UCSD-AML1 (cell line): ENCODE measurements at regions not wholly inside any gene's neighbourhood (a gene's known extent, or its start where the extent isn't known, plus 50 kb on each side); places are given as distances from the start of the nearest gene placed in this dataset.

Source experiments
- DNase-seq: peaks from one replicate; lab custom pipeline; 2025; ENCODE audit not compliant: unreplicated experiment; lab: John Stamatoyannopoulos, UW

DNA sequence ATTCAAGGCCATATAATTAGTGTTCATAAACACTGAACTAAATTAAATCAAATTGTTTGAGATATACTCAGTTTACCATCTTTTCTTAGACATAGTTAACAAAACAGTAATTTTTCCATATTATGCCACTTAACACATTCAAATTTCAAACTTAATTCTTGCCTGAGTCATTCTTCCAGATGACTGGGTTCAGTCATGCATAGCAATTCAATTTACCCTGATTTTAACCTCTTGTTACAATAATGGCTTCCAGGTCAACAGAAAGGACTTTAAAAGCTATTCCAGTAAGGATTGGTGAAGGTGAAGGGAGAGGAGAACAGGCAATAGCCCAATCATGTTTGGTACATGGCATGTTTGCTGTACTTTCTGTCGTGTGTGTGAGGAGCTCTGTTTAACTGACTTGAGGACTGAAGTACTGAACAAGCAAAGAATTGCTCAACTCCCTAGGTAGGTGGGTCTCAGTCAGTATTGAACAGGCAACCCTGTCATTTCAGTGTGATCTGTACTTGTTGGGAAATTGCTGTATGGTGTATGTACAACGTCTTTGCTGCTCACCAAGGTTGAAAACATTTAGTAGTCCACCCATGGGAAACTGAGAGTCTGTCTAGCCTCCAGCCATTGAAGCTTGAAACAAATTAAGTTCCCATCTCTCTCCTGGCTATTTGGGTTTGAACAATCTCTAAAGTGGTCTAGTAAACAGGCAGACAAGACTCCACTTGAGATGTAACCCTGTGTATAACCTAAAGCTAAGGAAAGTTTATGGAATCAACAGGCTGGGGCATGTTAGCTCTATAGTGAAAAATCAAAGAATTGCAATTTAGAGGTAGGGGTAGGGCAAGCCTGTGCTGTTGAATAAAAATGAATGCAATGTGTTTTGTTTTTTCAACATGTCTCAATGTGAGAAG lies 327.2 kb downstream of the BTG1 start:
- DNase-seq: no peak

DNA sequence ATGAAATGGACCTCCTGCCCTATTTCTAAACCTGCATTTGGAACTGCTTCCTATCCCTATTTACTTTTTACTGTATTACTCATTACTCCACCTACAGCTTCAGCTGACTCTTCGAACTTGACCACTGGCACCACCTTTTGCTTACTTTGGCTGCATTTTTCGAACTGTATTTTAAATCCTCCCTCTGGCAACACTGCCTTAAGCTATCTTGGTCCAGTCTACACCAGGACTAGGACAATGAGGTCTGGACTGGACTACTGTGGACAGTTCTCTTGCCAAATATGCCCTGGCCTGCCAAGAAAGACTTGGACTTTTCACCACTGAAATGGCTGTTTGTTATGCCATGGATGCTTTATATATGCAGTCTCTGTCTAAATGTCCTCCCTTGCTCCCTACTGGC lies 328.1 kb downstream of the BTG1 start:
- DNase-seq: no peak

DNA sequence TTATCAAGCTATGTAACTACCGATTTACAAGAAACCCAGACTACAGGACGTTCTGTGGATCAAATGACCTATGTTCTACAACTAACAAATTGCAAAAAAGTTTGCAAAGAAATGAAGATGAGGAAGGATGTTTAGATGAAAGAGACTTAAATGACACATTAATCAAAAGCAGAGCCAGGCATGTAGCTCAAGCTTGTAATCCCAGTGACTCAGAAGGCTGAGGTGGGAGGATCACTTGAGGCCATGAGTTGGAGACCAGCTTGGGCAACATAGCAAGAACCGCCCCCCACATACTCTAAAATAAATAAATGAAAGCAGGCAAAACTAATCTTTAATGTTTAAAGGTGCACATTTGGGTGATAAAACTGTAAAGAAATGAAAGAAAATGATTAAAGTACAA lies 331.9 kb downstream of the BTG1 start:
- no peak for DNase-seq

DNA sequence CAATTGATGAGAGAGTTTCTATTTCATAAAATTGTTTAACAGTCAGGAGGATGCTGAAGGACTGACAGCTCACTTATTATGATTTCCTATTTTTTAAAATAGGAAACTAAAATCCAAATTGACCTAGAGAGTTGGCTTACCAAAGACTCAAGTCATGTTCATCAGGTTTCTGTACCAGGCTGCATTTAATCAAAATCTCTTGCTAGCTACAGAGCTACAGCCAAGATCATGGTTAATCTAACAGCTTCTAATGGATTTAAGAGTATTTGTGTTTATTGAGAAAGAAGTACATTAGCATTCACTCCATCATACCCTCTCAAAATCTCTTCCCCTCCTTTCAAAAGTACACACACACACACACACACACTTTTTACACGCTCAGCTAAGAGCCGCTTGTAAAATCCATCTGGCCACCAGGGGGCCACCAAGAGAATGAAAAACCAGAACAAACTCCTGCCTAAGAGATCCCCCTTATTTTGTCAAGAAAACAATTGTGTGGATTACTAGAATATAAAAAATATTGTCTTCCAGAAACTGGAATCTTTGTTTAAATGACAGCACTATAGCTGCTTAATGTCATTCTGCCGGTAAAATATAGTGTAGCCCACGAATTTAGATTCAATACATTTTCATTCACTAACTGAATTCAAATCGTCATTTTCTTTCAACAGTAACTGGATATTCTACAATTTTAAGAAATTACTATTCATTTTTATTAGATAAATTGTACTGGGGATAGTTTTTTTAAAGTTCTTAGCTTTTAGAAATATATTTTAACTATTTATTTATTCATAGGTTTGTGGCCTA lies 334.0 kb downstream of the BTG1 start:
- peak; percentile 29 for DNase-seq

DNA sequence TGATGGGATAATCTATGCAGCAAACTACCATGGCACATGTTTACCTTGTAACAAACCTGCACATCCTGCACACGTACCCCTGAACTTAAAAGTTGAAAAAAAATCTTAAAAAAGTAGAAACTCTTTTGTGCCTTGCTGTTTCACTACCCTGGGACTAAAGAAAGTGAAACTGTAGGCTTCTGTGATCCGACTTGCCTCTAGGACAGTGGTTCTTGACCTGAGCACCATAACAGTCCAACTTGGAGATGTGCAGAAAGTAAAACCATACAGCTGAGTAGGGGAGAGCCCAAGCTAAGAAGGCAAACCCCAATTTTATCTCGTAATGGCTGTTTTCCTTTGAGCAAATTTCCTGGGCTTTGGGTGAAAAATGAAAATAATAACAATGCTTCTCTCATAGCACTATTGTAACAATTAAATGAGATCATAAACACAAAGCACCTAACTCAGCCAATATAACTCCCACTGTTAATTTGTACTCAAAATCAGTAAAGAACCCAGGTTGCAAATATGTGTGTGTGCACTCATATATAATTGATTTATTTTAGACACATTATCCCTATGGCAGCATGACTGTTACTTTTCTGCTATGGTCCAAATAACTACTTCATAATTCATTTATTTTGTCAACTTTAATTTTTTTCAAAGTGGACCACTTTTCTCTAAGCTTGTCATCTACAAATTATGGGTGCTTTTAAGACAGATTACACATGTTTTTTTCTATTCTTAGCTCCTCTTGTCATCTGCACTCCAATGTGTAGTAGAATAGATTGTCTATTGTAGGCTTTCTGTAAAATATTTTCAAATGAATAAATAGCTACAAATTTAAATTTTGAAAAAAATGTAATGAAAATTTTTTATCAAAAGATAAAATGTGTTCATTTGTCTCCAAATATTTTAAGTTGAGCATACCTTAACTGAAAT lies 334.9 kb downstream of the BTG1 start:
- no peak for DNase-seq

DNA sequence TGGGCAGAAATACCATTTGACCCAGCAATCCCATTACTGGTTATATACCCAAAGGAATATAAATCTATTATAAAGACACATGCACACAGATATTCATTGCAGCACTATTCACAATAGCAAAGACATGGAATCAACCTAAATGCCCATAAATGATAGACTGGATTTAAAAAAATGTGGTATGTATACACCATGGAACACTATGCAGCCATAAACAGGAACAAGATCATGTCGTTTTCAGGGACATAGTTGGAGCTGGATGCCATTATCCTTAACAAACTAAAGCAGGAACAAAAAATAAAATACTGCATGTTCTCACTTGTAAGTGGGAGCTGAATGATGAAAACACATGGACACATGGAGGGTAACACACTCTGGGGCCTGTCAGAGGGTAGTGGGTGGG lies 335.6 kb downstream of the BTG1 start:
- no peak for DNase-seq

DNA sequence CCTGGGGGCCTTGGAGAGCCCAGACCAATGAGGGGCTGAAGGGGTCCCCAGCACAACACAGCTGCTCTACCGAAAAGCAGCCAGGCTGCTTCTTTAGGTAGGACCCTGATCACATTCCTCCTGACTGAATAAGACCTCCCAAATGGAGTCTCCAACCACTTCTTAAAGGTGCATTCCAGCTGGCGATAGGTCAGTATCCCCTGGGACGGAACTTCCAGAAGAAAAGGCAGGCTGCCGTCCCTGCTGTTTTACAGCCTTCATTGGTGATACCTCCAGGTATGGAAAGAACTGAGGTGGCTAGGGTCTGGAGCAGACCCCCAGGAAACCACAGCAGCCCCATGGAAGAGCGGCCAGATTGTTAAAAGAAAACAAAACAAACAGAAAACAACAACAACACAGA lies 340.6 kb downstream of the BTG1 start:
- no peak for DNase-seq

DNA sequence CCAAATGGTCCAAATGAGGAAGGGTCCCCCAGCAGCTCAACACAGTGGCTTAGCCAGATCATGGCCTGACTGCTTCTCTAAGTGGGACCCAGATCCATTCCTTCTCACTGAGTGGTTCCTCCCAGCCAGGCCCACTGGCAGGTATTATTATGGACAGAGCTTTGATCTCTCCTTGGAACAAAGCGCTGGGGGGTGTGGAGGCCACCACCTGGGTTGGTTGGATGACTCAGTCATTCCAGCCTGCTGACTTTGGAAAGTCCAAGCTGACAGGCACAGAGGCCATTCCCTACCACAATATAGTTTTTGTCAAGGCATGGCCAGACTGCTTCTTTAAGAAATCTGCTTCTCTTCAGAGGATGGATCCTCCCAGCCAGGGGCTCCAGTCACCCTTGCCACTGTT lies 341.1 kb downstream of the BTG1 start:
- DNase-seq: no peak

DNA sequence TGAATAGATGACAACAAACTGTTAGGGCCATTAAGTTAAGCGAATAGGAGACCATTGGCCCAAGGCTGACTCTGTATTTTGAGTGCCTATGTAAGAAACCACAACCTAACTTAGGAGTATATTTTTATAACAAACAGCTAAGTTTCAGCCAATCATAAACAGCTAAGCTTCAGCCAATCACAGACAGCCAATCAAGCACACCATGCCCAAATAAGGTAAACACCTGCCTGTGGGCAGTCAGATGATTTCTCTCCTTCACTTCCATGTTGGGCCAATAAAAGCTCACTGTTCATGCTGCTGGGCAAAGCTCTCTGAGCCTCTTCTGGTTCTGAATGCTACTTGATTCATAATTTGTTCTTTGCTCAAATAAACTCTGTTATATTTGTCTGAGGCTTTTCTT lies 344.6 kb downstream of the BTG1 start:
- DNase-seq: no peak

DNA sequence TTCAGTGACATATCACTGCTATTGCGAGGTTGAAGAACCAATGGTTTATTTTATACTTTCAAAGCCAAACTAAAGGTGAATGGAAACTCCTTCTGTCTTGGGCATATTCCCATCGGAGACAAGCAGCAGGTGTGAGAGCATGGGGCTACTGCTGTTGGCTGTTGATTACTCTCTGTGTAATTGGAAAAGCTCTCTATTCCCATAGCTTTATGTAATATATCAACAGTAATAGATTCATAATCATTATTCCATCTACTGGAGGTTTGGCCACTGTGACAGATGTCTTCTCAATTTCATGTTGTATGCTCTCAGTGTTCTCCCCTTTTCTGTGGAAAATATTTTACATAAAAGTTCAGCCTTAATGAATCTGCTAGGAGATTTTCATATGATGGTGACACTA lies 352.0 kb downstream of the BTG1 start:
- DNase-seq: no peak

DNA sequence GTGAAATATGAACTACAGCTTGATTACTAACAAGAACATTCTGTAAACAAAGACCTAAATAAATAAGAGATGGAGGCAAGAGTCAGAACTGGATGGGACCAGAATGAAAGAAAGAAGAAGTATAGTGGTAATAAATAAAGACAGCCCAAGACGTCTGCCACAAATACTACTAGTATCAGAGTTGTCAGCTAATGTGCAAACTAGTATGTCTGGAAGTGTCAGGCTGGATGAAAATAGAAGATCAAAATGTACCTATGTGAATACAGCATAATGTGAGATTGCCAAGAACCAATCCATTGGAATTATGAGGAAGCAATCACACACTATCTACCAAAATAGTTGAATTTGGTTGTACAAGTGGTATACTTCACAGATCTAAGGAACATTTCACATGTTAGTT lies 353.0 kb downstream of the BTG1 start:
- no peak for DNase-seq

DNA sequence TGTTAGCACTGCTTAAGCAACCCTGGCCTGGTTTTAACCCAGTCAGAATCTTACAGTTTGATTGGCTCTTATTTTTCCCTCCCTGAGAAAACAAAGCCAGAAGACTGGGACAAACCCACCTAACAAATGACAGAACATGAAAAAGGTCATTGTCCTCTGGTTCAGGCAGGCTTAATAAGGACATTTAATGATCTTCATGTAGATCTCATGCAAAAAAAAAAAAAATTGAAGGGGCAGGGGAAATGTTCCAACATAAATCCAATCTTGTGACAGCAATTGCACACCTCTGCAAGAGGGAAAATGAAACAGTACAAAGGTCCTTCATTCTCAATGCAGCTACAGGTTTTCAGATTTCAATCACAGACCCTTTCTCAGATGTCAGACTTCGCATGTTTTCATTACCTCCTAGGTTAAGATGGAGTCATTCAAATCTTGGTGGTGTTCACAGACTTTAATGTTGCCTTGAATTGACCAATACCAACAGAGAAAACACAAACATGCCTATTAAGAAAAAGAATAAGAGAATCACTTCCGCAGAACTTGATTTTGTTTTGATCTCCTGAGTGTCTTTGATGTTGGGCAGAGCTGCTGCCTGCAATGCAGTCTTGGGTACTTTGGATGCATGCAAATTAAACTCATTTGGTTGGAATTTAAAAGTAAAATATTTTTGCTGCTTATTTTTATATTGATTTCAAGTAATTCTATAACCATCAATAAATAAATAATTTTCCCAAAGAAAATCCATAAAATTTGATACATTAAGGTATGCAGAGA lies 359.0 kb downstream of the BTG1 start:
- no peak for DNase-seq

DNA sequence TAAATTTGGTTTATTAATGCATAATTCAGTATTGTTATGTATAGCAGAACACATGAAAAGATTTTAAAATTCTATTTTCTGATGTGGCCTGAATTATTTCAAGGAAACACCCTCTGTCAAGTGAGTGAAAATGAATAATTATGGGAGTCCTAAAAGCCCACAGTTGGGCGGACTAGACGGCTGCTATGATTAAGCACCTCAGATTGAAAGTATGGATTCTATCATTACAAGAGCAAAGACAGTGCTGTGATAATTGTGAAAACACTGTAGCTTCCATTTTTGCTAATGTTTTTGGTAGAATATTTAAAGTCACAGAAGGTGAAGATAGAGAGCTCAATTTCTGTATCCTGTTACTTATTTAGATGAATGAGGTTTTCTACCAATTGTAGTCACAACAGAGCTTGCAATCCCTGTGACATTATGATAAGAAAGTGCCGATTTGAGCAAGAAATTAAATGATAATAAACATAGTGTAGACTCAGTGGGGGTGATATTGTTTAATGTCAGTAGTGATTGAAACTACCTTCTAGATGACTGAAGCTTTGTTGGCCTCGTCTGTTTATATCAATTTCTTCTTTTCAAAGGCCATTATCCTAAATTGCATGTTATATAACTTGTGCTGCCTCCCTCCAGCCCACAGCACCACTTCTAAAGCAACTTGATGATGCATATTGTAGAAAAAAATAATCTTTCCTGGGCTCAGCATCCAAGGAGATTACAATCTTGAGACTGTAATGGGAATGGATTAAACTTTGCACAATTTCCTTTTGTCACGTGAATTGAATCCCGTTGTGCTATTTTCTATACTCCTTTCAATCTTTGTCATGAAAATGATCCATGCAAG lies 359.8 kb downstream of the BTG1 start:
- no peak for DNase-seq

DNA sequence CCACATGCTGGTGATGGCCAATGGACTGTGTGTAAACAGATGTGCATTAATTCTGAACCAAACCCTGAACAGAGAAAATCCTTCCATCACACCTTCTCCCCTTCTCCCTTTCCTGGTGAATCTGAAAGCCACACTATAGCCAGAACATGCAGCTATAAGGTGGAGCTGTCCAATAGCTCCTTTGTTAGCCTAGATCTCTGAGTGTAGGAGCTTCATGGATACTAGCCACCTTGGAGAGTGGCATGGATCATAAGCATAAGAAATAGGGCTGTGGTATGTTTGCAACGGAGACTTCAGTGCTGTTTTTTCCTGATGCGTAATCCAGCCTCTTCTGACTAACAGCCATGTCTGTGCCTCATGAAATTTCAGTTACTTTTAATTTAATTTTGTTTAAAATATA lies 364.5 kb downstream of the BTG1 start:
- no peak for DNase-seq

DNA sequence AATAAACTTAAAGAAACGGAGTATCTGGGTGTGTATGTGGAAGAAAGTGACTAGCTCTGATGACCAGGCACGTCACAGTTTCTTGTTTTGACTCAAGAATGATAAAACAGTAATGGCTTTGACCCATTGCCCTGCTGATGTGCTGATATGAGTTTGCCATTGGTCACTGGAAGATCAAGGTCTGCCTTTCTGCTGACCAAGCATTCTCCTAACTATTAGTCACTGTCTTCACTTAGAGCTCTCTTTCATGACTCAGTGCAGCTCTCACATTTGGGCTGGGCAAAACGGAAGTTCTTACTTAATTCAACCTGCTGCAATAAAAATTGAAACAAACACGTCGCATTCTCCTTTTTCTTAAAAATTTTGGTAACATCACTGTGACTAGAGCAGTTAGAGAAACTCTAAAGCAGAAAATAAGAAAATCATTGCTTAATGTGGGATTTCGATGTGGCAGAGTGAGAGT lies 366.7 kb downstream of the BTG1 start:
- no peak for DNase-seq

DNA sequence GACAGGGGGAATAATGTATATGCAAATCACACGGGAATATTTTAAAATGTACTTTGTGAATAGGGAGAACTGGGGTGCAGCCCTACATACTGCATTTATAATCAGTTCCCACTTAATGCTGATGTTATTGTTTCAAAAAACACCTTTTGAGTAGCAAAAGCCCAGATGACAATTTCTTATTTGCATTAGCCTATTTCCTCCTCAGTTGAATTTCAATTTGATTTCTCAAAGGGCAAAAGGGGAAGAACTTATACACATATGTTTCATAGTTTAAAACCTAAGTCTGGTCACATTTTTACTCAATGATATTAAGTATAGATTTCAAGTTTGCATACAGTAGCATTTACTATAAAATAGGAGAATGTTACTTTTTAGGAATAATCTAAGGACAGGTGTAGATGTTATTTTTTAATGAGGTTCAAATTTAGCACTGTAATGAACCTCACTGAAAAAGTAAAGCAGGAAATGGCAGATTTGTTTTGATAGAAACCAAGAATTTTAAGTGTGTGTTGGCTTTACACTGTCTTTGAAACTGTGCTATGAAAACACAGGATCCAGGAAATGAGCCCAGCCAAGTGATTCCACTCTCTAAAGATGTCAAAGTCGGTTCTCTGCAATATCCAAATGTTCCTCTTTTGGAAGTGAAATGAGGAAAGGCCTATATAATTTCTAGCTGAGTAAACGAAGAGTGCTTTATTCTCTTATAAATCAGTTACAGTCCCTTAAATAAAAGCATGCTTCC lies 367.4 kb downstream of the BTG1 start:
- DNase-seq: no peak

DNA sequence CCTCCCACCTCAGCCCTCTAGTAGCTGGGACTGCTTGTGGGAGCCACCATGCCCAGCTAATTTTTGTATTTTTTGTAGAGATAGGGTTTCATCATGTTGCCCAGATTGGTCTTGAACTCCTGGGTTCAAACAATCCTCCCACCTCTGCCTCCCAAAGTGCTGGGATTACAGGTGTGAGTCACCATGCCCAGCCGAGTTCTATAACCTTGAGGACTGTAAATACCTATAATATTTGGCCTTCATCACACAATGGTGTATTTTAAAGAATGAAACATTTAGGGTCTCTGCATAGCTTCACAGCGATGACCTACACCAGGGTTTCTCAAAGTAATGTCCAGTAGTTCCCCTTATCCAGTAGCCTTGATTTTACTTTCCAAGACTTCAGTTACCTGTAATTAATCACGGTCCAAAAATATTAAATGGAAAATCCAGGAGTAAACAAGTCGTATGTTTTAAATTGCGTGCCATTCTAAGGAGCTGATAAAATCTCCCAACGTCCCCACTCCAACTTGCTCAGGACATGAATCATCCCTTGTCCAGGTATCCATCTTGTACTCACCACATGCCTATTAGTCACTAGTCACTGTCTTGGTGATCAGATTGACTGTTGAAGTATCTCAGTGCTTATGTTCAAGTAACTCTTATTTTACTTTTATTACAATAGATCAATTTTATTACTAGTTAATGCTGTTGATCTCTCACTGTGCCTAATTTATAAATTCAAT lies 368.2 kb downstream of the BTG1 start:
- no peak for DNase-seq

DNA sequence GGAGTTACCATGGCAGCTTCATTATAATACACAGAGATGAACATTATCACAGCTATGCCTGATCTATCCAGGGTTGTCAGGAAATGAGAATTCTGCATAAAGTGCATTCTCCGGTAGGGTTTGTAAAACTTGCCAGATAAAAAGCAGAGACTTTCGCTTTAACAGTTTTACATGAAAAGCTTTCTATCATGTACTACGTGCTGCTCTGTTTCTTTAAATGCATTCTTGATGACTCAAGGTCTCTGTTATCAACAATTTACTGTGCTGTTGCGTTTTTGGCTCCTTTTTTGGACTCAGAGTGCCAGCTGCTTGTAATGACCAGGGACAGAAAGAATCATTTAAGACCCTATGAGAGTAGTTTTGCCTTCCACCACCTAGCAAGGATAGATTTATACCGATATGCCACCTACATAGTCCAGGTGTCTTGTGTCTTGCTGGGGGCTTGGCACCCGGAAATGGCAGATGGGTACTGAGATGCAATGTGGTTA lies 371.2 kb downstream of the BTG1 start:
- no peak for DNase-seq
